Colonic mucosa (tissue), 4 donors: ENCODE measurements at regions not wholly inside any gene's neighbourhood (a gene's known extent, or its start where the extent isn't known, plus 50 kb on each side); places are given as distances from the start of the nearest gene placed in this dataset.
"Not testable (repeated sequence)": the region's sequence is repeated elsewhere in the genome, so short reads cannot be mapped to it uniquely, and the experiment has no call there.

Source experiments
- DNase-seq: peaks from one replicate; pipeline ENCODE4 v3.0.0-alpha.2; 2020
- H3K27ac ChIP-seq: fragments of 200-600 bp; one replicate; pipeline ENCODE4 v1.8.0; 2021
- H3K27me3 ChIP-seq: fragments of 200-600 bp; one replicate; pipeline ENCODE4 v1.8.0; 2021
- H3K36me3 ChIP-seq: fragments of 200-600 bp; one replicate; pipeline ENCODE4 v1.8.0; 2021
- H3K4me1 ChIP-seq: fragments of 200-600 bp; one replicate; pipeline ENCODE4 v1.8.0; 2021; ENCODE audit warnings: mild to moderate bottlenecking
- H3K4me3 ChIP-seq: fragments of 200-600 bp; one replicate; pipeline ENCODE4 v1.8.0; 2021
- H3K9ac ChIP-seq, 2 donors: one replicate each; pipeline ENCODE4 v1.7.0; 2013; ENCODE audit warnings: control low read depth in 2 of 2, low read depth in 2 of 2, low read length in 2 of 2
- H3K9me3 ChIP-seq: fragments of 200-600 bp; one replicate; pipeline ENCODE4 v1.8.0; 2021
- intact Hi-C: fragments of 100-400 bp; cut with DNase I; formaldehyde crosslinking; loops from one replicate; pipeline ENCODE4 v1.14.1; 2022
- TF ChIP-seq, protein P1 (sequence below): fragments of 200-600 bp; IDR thresholded peaks from one replicate; pipeline ENCODE4 v1.8.0; 2022; ENCODE audit warnings: antibody characterized with exemption, mild to moderate bottlenecking
- donor health status: healthy.
- donor health status: DM: no; HTN: no; CAD: no.
- donor health status: DM: no; HTN: no; CAD: no.

DNA sequence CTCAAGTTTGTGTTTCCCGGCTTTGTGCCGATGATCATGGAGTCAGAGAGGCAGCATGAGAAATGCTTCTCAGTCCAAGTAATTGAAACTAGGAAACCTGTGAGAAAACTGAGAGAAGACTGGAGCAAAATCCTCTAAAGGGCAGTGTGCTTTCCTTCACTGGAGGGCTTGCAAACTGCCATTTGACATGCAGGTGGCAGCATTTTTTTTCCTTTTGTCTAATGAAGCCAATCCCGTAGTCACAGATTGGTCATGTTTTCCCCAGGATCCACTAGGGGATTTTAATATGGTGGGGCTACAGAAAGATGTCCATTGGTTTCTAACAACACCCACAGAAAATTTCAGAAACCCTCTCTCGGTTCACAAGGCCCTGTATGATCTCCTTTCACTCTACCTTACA is 117.4 kb upstream of the NUDT10 start:
- no peaks in the 10 kb centered on the region for H3K27me3 ChIP-seq
- intact Hi-C loops = no loop called here
- H3K36me3 ChIP-seq = no peaks in the 10 kb centered on the region
- TF ChIP-seq, protein P1, sequence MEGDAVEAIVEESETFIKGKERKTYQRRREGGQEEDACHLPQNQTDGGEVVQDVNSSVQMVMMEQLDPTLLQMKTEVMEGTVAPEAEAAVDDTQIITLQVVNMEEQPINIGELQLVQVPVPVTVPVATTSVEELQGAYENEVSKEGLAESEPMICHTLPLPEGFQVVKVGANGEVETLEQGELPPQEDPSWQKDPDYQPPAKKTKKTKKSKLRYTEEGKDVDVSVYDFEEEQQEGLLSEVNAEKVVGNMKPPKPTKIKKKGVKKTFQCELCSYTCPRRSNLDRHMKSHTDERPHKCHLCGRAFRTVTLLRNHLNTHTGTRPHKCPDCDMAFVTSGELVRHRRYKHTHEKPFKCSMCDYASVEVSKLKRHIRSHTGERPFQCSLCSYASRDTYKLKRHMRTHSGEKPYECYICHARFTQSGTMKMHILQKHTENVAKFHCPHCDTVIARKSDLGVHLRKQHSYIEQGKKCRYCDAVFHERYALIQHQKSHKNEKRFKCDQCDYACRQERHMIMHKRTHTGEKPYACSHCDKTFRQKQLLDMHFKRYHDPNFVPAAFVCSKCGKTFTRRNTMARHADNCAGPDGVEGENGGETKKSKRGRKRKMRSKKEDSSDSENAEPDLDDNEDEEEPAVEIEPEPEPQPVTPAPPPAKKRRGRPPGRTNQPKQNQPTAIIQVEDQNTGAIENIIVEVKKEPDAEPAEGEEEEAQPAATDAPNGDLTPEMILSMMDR = no peak
- no peaks in the 10 kb centered on the region for H3K9me3 ChIP-seq
- no peak for DNase-seq
- H3K9ac ChIP-seq = no peak overlapping the region
- H3K4me1 ChIP-seq = no peaks in the 10 kb centered on the region
- no peak overlapping the region for H3K27ac ChIP-seq
- H3K4me3 ChIP-seq = no peak overlapping the region

DNA sequence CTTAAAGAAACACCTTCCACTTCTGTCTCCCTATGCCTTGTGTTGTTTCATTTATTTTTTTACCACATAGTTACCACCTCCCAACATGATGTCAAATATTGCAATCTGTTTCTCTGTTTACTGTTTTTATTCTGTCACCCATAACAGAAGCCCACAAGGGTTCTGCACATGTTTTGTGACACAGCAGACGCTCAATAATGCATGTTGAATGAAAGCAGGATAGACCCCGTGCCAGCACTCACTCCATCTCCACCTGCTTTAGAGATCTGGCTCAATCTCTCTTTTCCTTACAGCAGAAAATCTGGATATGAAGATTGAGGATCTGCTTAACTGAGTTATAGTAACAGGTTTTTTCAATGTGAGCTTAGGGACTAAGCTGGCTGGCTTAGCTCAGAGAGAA is 116.8 kb upstream of the NUDT10 start:
- H3K27me3 ChIP-seq = no peaks in the 10 kb centered on the region
- H3K27ac ChIP-seq = no peak overlapping the region
- intact Hi-C loops = no loop called here
- no peaks in the 10 kb centered on the region for H3K4me1 ChIP-seq
- H3K4me3 ChIP-seq = no peak overlapping the region
- no peaks in the 10 kb centered on the region for H3K36me3 ChIP-seq
- no peak overlapping the region for H3K9ac ChIP-seq
- no peak for DNase-seq
- TF ChIP-seq, protein P1 = no peak
- no peaks in the 10 kb centered on the region for H3K9me3 ChIP-seq

DNA sequence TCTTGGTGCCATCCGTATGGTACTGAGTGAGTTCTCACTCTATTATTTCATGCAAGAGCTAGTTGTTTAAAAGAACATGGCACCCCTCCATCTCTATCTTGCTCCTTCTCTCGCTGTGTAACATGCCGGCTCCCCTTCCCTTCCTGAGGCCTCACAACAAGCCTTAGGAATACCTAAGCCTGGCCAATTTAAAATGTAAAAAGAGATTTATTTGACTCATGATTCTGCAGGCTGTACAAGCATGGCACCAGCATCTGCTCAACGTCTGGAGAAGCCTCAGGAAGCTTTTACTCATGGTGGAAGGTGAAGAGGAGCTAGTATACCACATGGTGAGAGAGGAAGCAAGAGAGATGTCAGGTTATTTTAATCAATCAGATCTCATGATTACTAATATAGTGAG is 90.4 kb upstream of the NUDT10 start:
- DNase-seq = no peak
- Histone ChIP-seq H3K27me3 (no peaks in the 10 kb centered on the region), H3K36me3 (no peaks in the 10 kb centered on the region), H3K4me3 (no peak overlapping the region), H3K9ac (no peak overlapping the region), H3K27ac (no peak overlapping the region), H3K4me1 (no peaks in the 10 kb centered on the region), H3K9me3 (no peaks in the 10 kb centered on the region)
- intact Hi-C loops = no loop called here
- TF ChIP-seq, protein P1 = no peak

DNA sequence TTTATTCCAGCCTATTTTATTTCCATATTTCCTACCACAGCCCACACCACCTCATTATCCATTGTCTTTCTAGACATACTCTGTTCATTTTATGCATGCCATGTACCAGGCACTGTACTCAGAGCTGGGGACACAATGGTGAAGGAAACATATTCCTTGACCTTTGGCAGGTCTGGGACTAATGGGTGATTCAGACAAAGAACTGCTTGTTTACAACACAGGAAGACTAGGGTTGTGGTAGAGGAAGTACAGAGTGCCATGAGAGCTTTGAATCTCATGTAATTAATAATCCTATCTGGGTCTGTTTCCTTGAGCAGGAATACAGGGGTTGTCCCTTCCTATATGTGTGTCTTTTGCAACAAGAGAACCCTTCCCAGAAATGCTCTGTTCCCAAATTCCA is 75.1 kb upstream of the NUDT10 start:
- Histone ChIP-seq H3K27ac (no peak overlapping the region), H3K9ac (no peak overlapping the region), H3K27me3 (no peaks in the 10 kb centered on the region), H3K9me3 (no peaks in the 10 kb centered on the region), H3K4me3 (no peak overlapping the region), H3K4me1 (no peaks in the 10 kb centered on the region), H3K36me3 (no peaks in the 10 kb centered on the region)
- DNase-seq = no peak
- TF ChIP-seq, protein P1 = no peak
- intact Hi-C loops = no loop called here

DNA sequence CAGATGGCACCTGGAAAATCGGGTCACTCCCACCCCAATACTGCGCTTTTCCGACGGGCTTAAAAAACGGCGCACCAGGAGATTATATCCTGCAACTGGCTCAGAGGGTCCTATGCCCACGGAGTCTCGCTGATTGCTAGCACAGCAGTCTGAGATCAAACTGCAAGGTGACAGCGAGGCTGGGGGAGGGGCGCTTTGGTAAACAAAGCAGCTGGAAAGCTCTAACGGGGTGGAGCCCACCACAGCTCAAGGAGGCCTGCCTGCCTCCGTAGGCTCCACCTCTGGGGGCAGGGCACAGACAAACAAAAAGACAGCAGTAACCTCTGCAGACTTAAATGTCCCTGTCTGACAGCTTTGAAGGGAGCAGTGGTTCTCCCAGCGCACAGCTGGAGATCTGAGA is 70.4 kb upstream of the NUDT10 start:
- H3K27ac ChIP-seq, H3K9ac ChIP-seq, H3K36me3 ChIP-seq, DNase-seq, H3K27me3 ChIP-seq, H3K4me3 ChIP-seq, H3K4me1 ChIP-seq, intact Hi-C loops, H3K9me3 ChIP-seq: not testable (repeated sequence)

DNA sequence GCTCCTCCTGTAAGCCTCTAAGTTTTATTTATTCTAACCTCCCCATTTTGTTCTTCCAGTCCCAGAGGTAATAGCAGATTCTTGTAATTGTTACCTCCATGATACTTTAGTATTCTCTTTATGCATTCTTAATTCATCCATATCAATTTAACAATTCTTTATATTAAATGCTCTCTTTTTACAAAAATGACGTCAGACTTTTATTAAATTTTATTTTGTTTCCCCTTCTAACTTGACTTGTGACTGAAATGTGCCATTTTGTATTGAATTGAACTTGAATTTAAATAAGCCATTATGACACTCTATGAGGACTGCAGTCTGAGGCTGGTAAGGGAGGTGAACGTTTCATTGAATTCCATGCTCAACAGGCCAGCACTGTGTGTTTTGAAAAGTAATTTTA is 60.0 kb upstream of the NUDT10 start:
- no peak for DNase-seq
- Histone ChIP-seq H3K36me3 (no peaks in the 10 kb centered on the region), H3K27ac (no peak overlapping the region), H3K9me3 (no peaks in the 10 kb centered on the region), H3K4me3 (no peak overlapping the region), H3K4me1 (no peaks in the 10 kb centered on the region), H3K27me3 (no peaks in the 10 kb centered on the region), H3K9ac (no peak overlapping the region)
- TF ChIP-seq, protein P1 = no peak
- intact Hi-C loops = no loop called here
